IMR-90 (cell line): ENCODE measurements at regions not wholly inside any gene's neighbourhood (a gene's known extent, or its start where the extent isn't known, plus 50 kb on each side); places are given as distances from the start of the nearest gene placed in this dataset.

ENCODE experiments used
- ATAC-seq: fragments of 200-7000 bp; cut with Tn5 transposase; 2 replicates; pipeline ENCODE4 v1.9.1; 2020; ENCODE audit warnings: low read depth, mild to moderate bottlenecking, moderate library complexity
- BruUV-seq: library from RNA; stranded (reverse); fragments of 400-500 nt; replicated peaks from 2 replicates; lab custom pipeline; 2021; lab: Mats Ljungman, UMichigan
- CTCF ChIA-PET: fragments of 300-600 bp; formaldehyde crosslinking; extraction: SDS; loops from one replicate; lab custom pipeline; 2021; ENCODE audit warnings: antibody characterized with exemption; lab: Yijun Ruan, JAX
- POLR2A ChIA-PET: fragments of 300-600 bp; sonication (Branson Sonifier 250); formaldehyde crosslinking; loops from one replicate; lab custom pipeline; 2022; ENCODE audit warnings: antibody characterized with exemption; ENCODE audit not compliant: unreplicated experiment; lab: Charles Lee
- DNase-seq: peaks from one replicate; pipeline ENCODE4 v3.0.0; 2013
- H2AFZ ChIP-seq: replicated peaks from 2 replicates; pipeline ENCODE3; 2013; ENCODE audit warnings: low read length, mild to moderate bottlenecking; ENCODE audit not compliant: poor library complexity
- H2AK5ac ChIP-seq: 2 replicates; pipeline ENCODE4 v1.6.1; 2013; ENCODE audit warnings: low read depth, low read length, inconsistent platforms
- H2AK9ac ChIP-seq: replicated peaks from 2 replicates; pipeline ENCODE3; 2013; ENCODE audit warnings: mild to moderate bottlenecking, low read depth, low read length, moderate library complexity; ENCODE audit not compliant: poor library complexity
- H2BK120ac ChIP-seq: 2 replicates; pipeline ENCODE4 v1.6.1; 2013; ENCODE audit warnings: low read depth, low read length, inconsistent platforms
- H2BK15ac ChIP-seq: 3 replicates; pipeline ENCODE4 v1.6.1; 2013; ENCODE audit warnings: low read depth, low read length, inconsistent platforms
- H2BK20ac ChIP-seq: 2 replicates; pipeline ENCODE4 v1.6.1; 2013; ENCODE audit warnings: low read depth, mild to moderate bottlenecking, inconsistent platforms, low read length, moderate library complexity
- H2BK5ac ChIP-seq: 2 replicates; pipeline ENCODE4 v1.6.1; 2013; ENCODE audit warnings: mild to moderate bottlenecking, low read depth, low read length, inconsistent platforms; ENCODE audit not compliant: poor library complexity, severe bottlenecking
- H3K14ac ChIP-seq: replicated peaks from 2 replicates; pipeline ENCODE4 v1.6.1; 2013; ENCODE audit warnings: low read depth, low read length, inconsistent platforms
- H3K18ac ChIP-seq: 2 replicates; pipeline ENCODE4 v1.6.1; 2013; ENCODE audit warnings: low read depth, low read length, control low read depth
- H3K23ac ChIP-seq: 2 replicates; pipeline ENCODE4 v1.6.1; 2013; ENCODE audit warnings: low read depth, low read length, inconsistent platforms
- H3K27ac ChIP-seq: 2 replicates; pipeline ENCODE4 v1.5.1; 2013; ENCODE audit warnings: mild to moderate bottlenecking, control low read depth, low read length; ENCODE audit not compliant: insufficient read depth
- H3K27me3 ChIP-seq: 2 replicates; pipeline ENCODE4 v1.6.1; 2013; ENCODE audit warnings: low read length; ENCODE audit not compliant: control insufficient read depth, insufficient read depth
- H3K36me3 ChIP-seq: 2 replicates; pipeline ENCODE4 v1.6.1; 2013; ENCODE audit warnings: low read length, mixed read lengths; ENCODE audit not compliant: control insufficient read depth, insufficient read depth
- H3K4ac ChIP-seq: 2 replicates; pipeline ENCODE4 v1.6.1; 2013; ENCODE audit warnings: low read depth, low read length, inconsistent platforms
- H3K4me1 ChIP-seq: 2 replicates; pipeline ENCODE4 v1.6.1; 2013; ENCODE audit warnings: low read length, mixed read lengths; ENCODE audit not compliant: control insufficient read depth, insufficient read depth
- H3K4me2 ChIP-seq: 2 replicates; pipeline ENCODE4 v1.6.1; 2013; ENCODE audit warnings: low read depth, mild to moderate bottlenecking, control low read depth, low read length, moderate library complexity
- H3K4me3 ChIP-seq: 2 replicates; pipeline ENCODE4 v1.5.1; 2013; ENCODE audit warnings: low read depth, mild to moderate bottlenecking, control low read depth, low read length, moderate library complexity; ENCODE audit not compliant: insufficient read depth
- H3K56ac ChIP-seq: 2 replicates; pipeline ENCODE4 v1.6.1; 2013; ENCODE audit warnings: low read length, inconsistent platforms; ENCODE audit not compliant: insufficient read depth; ENCODE audit errors: extremely low read depth
- H3K79me1 ChIP-seq, 2 experiments: 2 replicates each; pipeline ENCODE4 v1.6.1; 2013; ENCODE audit warnings: low read length in 2 of 2, inconsistent platforms in 1 of 2, low read depth in 1 of 2
- H3K9ac ChIP-seq: 2 replicates; pipeline ENCODE4 v1.6.1; 2013; ENCODE audit warnings: low read depth, low read length, control low read depth
- H3K9me1 ChIP-seq: 2 replicates; pipeline ENCODE4 v1.6.1; 2013; ENCODE audit warnings: low read length, inconsistent platforms; ENCODE audit not compliant: insufficient read depth
- H3K9me3 ChIP-seq: 2 replicates; pipeline ENCODE4 v1.6.1; 2013; ENCODE audit warnings: low read length; ENCODE audit not compliant: control insufficient read depth, insufficient read depth
- H4K20me1 ChIP-seq: 2 replicates; pipeline ENCODE4 v1.6.1; 2013; ENCODE audit warnings: low read length, inconsistent platforms; ENCODE audit not compliant: insufficient read depth
- H4K5ac ChIP-seq: 2 replicates; pipeline ENCODE4 v1.6.1; 2013; ENCODE audit warnings: mild to moderate bottlenecking, low read depth, low read length, control low read depth
- H4K8ac ChIP-seq, 2 experiments: 2 replicates each; pipeline ENCODE4 v1.6.1; 2013; ENCODE audit warnings: low read depth in 2 of 2, low read length in 2 of 2, control low read depth in 1 of 2, inconsistent platforms in 1 of 2
- H4K91ac ChIP-seq: 2 replicates; pipeline ENCODE4 v1.6.1; 2013; ENCODE audit warnings: low read depth, low read length, inconsistent platforms; ENCODE audit not compliant: insufficient read depth
- BHLHE40 ChIP-seq: fragments of 150-350 bp; IDR thresholded peaks from 2 replicates; pipeline ENCODE4 v1.6.1; 2016; ENCODE audit warnings: mild to moderate bottlenecking, low read depth, low read length
- FOS ChIP-seq: fragments of 150-350 bp; IDR thresholded peaks from 2 replicates; pipeline ENCODE4 v1.6.1; 2016; ENCODE audit warnings: low read depth, low read length
- MAFK ChIP-seq: IDR thresholded peaks from 2 replicates; pipeline ENCODE4 v1.6.1; 2012; ENCODE audit warnings: low read depth, low read length, improper control_type of control experiment
- MAZ ChIP-seq: IDR thresholded peaks from 2 replicates; pipeline ENCODE4 v1.6.1; 2012; ENCODE audit warnings: low read depth, mild to moderate bottlenecking, low read length, improper control_type of control experiment, moderate library complexity, borderline replicate concordance
- MXI1 ChIP-seq: IDR thresholded peaks from 2 replicates; pipeline ENCODE4 v1.6.1; 2012; ENCODE audit warnings: low read depth, mild to moderate bottlenecking, low read length, moderate library complexity, borderline replicate concordance
- NFE2L2 ChIP-seq: fragments of 150-350 bp; IDR thresholded peaks from 2 replicates; pipeline ENCODE4 v1.6.1; 2016; ENCODE audit warnings: low read depth, mild to moderate bottlenecking, low read length
- POLR2A ChIP-seq: IDR thresholded peaks from 2 replicates; pipeline ENCODE4 v1.6.1; 2012; ENCODE audit warnings: mild to moderate bottlenecking, low read depth, low read length
- SMC3 ChIP-seq: fragments of 150-350 bp; IDR thresholded peaks from 2 replicates; pipeline ENCODE4 v1.6.1; 2016; ENCODE audit warnings: low read depth, mild to moderate bottlenecking, antibody characterized with exemption, low read length, moderate library complexity
- WGBS, 2 experiments: methylation state at CpG; one replicate each; pipeline versions ENCODE4 v1.1.5 to v1.1.7; 2013; ENCODE audit warnings: missing lambda C conversion rate in 2 of 2; ENCODE audit not compliant: insufficient read length in 1 of 2; ENCODE audit errors: extremely low coverage in 2 of 2; 5-methylcytosine and 5-hydroxymethylcytosine counted together
- dilution Hi-C: fragments of 300-500 bp; cut with HindIII; formaldehyde crosslinking; loops from one replicate; pipeline ENCODE4 v1.14.3; 2018; ENCODE audit warnings: low sequenced_read_pairs; ENCODE audit not compliant: unreplicated experiment
- in situ Hi-C: fragments of 300-500 bp; cut with MboI; formaldehyde crosslinking; loops from 3 replicates; pipeline ENCODE4 v1.14.3; 2019; ENCODE audit warnings: low sequenced_read_pairs, inconsistent platforms, mixed read lengths
- intact Hi-C: fragments of 100-400 bp; cut with micrococcal nuclease; formaldehyde crosslinking; loops from 2 replicates; pipeline ENCODE4 v1.10.0; 2022
- TF ChIP-seq, protein P1 (sequence below): fragments of 150-350 bp; IDR thresholded peaks from 2 replicates; pipeline ENCODE4 v1.6.1; 2016; ENCODE audit warnings: low read depth, mild to moderate bottlenecking, low read length, moderate library complexity, borderline replicate concordance
- TF ChIP-seq, protein P2 (sequence below): conservative IDR thresholded peaks from 2 replicates; pipeline ENCODE4 v1.5.1; 2012; ENCODE audit warnings: mild to moderate bottlenecking, low read depth, low read length, improper control_type of control experiment

DNA sequence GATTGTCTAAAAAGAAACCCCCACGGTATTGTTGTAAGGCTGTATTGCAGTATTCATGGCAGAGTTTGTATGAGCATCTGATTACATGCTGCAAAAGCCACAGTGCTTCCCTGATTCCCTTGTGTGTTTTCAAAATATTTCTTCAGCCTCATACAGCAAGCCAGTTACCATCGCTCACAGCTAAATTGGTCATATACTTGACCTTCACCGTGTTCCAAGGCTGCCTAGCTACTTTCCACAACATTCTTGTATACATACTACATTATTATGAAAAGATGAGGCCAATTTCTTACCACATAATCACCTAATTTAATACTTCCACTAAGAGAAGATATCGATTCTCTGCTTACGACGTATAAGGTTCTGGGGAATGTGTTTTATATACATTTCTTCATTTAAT is 576.3 kb upstream of the CNTNAP5 start:
- H3K14ac ChIP-seq, result no peak overlapping the region
- peaks cover 3% of the 10 kb centered on the region; the same call in 1 of the 2 replicates for H3K9me3 ChIP-seq
- TF ChIP-seq POLR2A, result no peak
- no peak for TF ChIP-seq FOS
- TF ChIP-seq MAFK, result no peak
- TF ChIP-seq BHLHE40, result no peak
- no peak for TF ChIP-seq MXI1
- TF ChIP-seq MAZ, result no peak
- TF ChIP-seq, protein P1, sequence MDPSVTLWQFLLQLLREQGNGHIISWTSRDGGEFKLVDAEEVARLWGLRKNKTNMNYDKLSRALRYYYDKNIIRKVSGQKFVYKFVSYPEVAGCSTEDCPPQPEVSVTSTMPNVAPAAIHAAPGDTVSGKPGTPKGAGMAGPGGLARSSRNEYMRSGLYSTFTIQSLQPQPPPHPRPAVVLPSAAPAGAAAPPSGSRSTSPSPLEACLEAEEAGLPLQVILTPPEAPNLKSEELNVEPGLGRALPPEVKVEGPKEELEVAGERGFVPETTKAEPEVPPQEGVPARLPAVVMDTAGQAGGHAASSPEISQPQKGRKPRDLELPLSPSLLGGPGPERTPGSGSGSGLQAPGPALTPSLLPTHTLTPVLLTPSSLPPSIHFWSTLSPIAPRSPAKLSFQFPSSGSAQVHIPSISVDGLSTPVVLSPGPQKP, result no peak
- no peak for TF ChIP-seq SMC3
- TF ChIP-seq, protein P2, sequence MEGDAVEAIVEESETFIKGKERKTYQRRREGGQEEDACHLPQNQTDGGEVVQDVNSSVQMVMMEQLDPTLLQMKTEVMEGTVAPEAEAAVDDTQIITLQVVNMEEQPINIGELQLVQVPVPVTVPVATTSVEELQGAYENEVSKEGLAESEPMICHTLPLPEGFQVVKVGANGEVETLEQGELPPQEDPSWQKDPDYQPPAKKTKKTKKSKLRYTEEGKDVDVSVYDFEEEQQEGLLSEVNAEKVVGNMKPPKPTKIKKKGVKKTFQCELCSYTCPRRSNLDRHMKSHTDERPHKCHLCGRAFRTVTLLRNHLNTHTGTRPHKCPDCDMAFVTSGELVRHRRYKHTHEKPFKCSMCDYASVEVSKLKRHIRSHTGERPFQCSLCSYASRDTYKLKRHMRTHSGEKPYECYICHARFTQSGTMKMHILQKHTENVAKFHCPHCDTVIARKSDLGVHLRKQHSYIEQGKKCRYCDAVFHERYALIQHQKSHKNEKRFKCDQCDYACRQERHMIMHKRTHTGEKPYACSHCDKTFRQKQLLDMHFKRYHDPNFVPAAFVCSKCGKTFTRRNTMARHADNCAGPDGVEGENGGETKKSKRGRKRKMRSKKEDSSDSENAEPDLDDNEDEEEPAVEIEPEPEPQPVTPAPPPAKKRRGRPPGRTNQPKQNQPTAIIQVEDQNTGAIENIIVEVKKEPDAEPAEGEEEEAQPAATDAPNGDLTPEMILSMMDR, result no peak
- TF ChIP-seq NFE2L2, result no peak
- CTCF ChIA-PET, result interaction anchor here (0.6 kb wide), 1 partner anchor 406 kb away, joined by 3 read pairs; no protein-coding TSS in a partner anchor
- no peak overlapping the region for H2AFZ ChIP-seq
- no peaks in the 10 kb centered on the region for H3K79me1 ChIP-seq
- H4K8ac ChIP-seq, result no peak overlapping the region
- H4K91ac ChIP-seq, result no peak overlapping the region
- dilution Hi-C loops, result no loop called here
- H3K4me2 ChIP-seq, result no peak overlapping the region
- intact Hi-C loops, result no loop called here
- DNase-seq (no peak), ATAC-seq (no peak)
- H3K9me1 ChIP-seq, result no peaks in the 10 kb centered on the region
- in situ Hi-C loops, result no loop called here
- H3K27me3 ChIP-seq, result no peaks in the 10 kb centered on the region
- no peak overlapping the region for H4K5ac ChIP-seq
- no peak overlapping the region for H2BK15ac ChIP-seq
- no peaks in the 10 kb centered on the region for H3K4me1 ChIP-seq
- no peaks in the 10 kb centered on the region for H3K36me3 ChIP-seq
- POLR2A ChIA-PET, result no interaction called here
- H3K4me3 ChIP-seq, result no peak overlapping the region
- no TSS peak for BruUV-seq
- H2BK120ac ChIP-seq, result no peak overlapping the region
- no peak overlapping the region for H2AK9ac ChIP-seq
- H3K56ac ChIP-seq, result no peak overlapping the region
- no peak overlapping the region for H3K9ac ChIP-seq
- H2BK20ac ChIP-seq, result no peak overlapping the region
- H4K20me1 ChIP-seq, result no peaks in the 10 kb centered on the region
- no peak overlapping the region for H3K18ac ChIP-seq
- H3K23ac ChIP-seq, result no peak overlapping the region
- H3K4ac ChIP-seq, result no peak overlapping the region
- no peak overlapping the region for H3K27ac ChIP-seq
- no CpG with 5 or more reads among the region's 6 CpGs for WGBS, 2 experiments
- no peak overlapping the region for H2BK5ac ChIP-seq
- no peak overlapping the region for H2AK5ac ChIP-seq
